ENCODE measurements at regions not wholly inside any gene's neighbourhood (a gene's known extent, or its start where the extent isn't known, plus 50 kb on each side); places are given as distances from the start of the nearest gene placed in this dataset.

DNA sequence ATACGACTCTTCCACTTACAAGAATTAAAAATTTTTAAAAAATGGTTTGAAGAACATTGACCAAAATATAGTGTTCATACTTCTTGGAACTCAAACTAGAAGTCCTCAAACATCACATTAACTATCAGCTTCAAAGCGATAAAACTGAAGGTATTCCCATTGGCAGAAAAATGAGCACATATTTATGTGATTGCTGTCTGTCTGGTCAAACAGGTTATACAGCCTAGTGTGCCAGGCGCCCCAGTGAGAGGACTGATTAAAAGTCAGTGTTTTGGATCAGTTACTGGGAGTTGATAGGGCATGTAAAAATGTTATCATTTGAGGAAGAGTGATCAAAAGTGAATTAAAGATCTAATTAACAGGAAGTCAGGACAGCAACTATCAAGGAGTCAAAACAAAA, 738.8 kb downstream of the HDGFL1 start:
- no peak for TF ChIP-seq POLR2AphosphoS5 (IDR thresholded peaks at IDR 0.05)
- TF ChIP-seq EP300 (IDR thresholded peaks at IDR 0.05), result no peak
- TF ChIP-seq, protein P1, sequence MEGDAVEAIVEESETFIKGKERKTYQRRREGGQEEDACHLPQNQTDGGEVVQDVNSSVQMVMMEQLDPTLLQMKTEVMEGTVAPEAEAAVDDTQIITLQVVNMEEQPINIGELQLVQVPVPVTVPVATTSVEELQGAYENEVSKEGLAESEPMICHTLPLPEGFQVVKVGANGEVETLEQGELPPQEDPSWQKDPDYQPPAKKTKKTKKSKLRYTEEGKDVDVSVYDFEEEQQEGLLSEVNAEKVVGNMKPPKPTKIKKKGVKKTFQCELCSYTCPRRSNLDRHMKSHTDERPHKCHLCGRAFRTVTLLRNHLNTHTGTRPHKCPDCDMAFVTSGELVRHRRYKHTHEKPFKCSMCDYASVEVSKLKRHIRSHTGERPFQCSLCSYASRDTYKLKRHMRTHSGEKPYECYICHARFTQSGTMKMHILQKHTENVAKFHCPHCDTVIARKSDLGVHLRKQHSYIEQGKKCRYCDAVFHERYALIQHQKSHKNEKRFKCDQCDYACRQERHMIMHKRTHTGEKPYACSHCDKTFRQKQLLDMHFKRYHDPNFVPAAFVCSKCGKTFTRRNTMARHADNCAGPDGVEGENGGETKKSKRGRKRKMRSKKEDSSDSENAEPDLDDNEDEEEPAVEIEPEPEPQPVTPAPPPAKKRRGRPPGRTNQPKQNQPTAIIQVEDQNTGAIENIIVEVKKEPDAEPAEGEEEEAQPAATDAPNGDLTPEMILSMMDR (IDR thresholded peaks at IDR 0.05), result no peak
- TF ChIP-seq POLR2A (IDR thresholded peaks at IDR 0.05), result no peak
- Histone ChIP-seq H3K4me1 (no peaks in the 10 kb centered on the region), H3K36me3 (no peaks in the 10 kb centered on the region), H3K9me3 (no peaks in the 10 kb centered on the region), H3K27ac (no peak overlapping the region), H3K4me3 (no peak overlapping the region), H3K27me3 (no peaks in the 10 kb centered on the region)
- peak in 1 of 2 donors; percentile 36 for DNase-seq
- 24 to 41% (median 27%) methylated on average over 3 of the region's 3 CpGs for WGBS, 5 donors
- intact Hi-C loops (cut with DNase I; ENCODE audit: low total_unique reads), result no loop called here

DNA sequence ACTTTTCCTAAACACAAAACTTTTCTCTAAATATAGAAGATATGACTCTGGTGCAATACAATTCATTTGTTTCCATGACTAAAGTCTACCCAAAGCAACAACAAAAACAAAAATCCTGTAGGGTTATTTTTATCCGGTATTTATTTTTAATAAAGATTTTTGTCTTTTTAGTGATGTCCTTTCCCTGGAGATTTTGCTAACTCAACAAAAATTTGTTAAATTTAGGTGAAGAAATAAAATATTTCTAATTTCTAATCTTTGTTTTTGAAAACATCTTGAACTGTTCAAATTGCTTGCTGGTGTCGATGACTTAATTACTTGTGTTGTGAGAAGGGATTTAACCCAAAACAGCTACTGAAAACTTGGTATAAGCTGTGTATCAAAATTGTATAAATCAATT, 741.8 kb downstream of the HDGFL1 start:
- H3K27ac ChIP-seq, result no peak overlapping the region
- no peaks in the 10 kb centered on the region for H3K4me1 ChIP-seq
- H3K4me3 ChIP-seq, result no peak overlapping the region
- intact Hi-C loops (cut with DNase I; ENCODE audit: low total_unique reads), result no loop called here
- WGBS, 5 donors, result 87 to 95% (median 90%) methylated on average over 2 of the region's 2 CpGs
- no peaks in the 10 kb centered on the region for H3K36me3 ChIP-seq
- no peak for TF ChIP-seq POLR2A (IDR thresholded peaks at IDR 0.05)
- no peak for TF ChIP-seq POLR2AphosphoS5 (IDR thresholded peaks at IDR 0.05)
- no peak for TF ChIP-seq EP300 (IDR thresholded peaks at IDR 0.05)
- TF ChIP-seq, protein P1 (IDR thresholded peaks at IDR 0.05), result no peak
- H3K27me3 ChIP-seq, result no peaks in the 10 kb centered on the region
- DNase-seq, result no peak
- H3K9me3 ChIP-seq, result no peaks in the 10 kb centered on the region

DNA sequence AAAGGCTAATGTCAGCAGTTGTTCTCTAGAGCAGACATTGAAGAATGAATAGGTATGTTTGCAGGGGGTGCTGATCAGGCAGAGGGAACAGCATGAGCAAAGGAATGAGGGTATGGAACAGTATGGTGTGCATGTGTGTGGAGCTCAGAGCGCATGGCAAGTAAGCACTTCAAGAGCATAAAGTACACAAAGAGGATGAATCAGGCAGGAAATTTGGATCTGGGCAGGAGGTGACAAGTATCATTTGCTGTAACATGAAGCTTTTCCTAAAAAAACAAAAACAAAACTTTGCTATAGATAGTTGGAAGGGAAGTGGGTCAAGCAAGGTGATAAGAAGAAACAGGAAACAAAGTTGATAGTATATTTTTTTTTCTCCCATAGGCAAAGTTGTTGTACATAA, 746.8 kb downstream of the HDGFL1 start:
- Histone ChIP-seq H3K9me3 (no peaks in the 10 kb centered on the region), H3K4me1 (no peaks in the 10 kb centered on the region), H3K27ac (no peak overlapping the region), H3K4me3 (no peak overlapping the region), H3K36me3 (no peaks in the 10 kb centered on the region), H3K27me3 (no peaks in the 10 kb centered on the region)
- TF ChIP-seq, protein P1 (IDR thresholded peaks at IDR 0.05), result no peak
- no peak for TF ChIP-seq EP300 (IDR thresholded peaks at IDR 0.05)
- TF ChIP-seq POLR2A (IDR thresholded peaks at IDR 0.05), result no peak
- no peak for TF ChIP-seq POLR2AphosphoS5 (IDR thresholded peaks at IDR 0.05)
- DNase-seq, result no peak
- intact Hi-C loops (cut with DNase I; ENCODE audit: low total_unique reads), result no loop called here
- WGBS, 5 donors, result 17 to 82% (median 71%) methylated on average over 1 of the region's 1 CpG

DNA sequence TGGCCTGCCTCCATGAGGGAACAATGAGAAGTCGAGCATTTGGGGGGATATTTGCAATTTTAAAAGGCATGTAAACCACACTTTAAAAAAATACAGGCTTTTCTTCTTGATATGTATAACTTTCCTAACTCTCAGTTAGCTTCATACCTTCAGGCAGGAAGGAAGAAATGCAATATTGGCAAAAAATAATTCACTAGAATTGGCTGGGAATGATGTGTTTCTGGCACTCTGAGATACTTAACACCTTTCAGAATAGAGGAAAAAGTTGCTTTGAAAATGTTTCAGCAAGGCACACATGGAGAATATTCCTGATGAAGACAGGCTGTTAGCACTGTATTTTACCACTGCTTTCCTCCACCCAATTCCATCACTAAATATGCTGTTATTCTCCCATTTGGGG, 747.6 kb downstream of the HDGFL1 start:
- TF ChIP-seq POLR2A (IDR thresholded peaks at IDR 0.05) (no peak), POLR2AphosphoS5 (IDR thresholded peaks at IDR 0.05) (no peak), EP300 (IDR thresholded peaks at IDR 0.05) (no peak)
- TF ChIP-seq, protein P1 (IDR thresholded peaks at IDR 0.05), result no peak
- no peaks in the 10 kb centered on the region for H3K36me3 ChIP-seq
- no peak for DNase-seq
- WGBS, 5 donors, result 50 to 68% (median 59%) methylated on average over 1 of the region's 1 CpG
- H3K27me3 ChIP-seq, result no peaks in the 10 kb centered on the region
- no peak overlapping the region for H3K4me3 ChIP-seq
- intact Hi-C loops (cut with DNase I; ENCODE audit: low total_unique reads), result no loop called here
- no peaks in the 10 kb centered on the region for H3K4me1 ChIP-seq
- no peak overlapping the region for H3K27ac ChIP-seq
- H3K9me3 ChIP-seq, result no peaks in the 10 kb centered on the region

Measured in stomach (tissue), 8 donors.